Activated T-cell treated with anti-CD3 and anti-CD28 coated beads, Interleukin-2, amount 50 U/mL, for 24 hours (primary cell): ENCODE measurements at regions not wholly inside any gene's neighbourhood (a gene's known extent, or its start where the extent isn't known, plus 50 kb on each side); places are given as distances from the start of the nearest gene placed in this dataset.

Experiments used
- DNase-seq: peaks from one replicate; pipeline ENCODE4 v3.0.0-alpha.2; 2020
- H3K27ac Mint-ChIP-seq: 2 replicates; pipeline ENCODE4 v1.8.0; 2020; ENCODE audit warnings: mild to moderate bottlenecking, mixed read lengths
- H3K27me3 Mint-ChIP-seq: 2 replicates; pipeline ENCODE4 v1.8.0; 2020; ENCODE audit warnings: mixed read lengths
- H3K36me3 Mint-ChIP-seq: 2 replicates; pipeline ENCODE4 v1.8.0; 2020; ENCODE audit warnings: low read depth, mixed read lengths
- H3K4me1 Mint-ChIP-seq: 2 replicates; pipeline ENCODE4 v1.8.0; 2020; ENCODE audit warnings: low read depth, mixed read lengths
- H3K4me3 Mint-ChIP-seq: 2 replicates; pipeline ENCODE4 v1.8.0; 2020; ENCODE audit warnings: mild to moderate bottlenecking, moderate library complexity, mixed read lengths
- H3K9me3 Mint-ChIP-seq: 2 replicates; pipeline ENCODE4 v1.8.0; 2020; ENCODE audit warnings: mixed read lengths

GRCh38 chr18:78709261-78709809 is 270.3 kb upstream of the SALL3 start:
- no peak overlapping the region for H3K4me3 Mint-ChIP-seq
- no peak for DNase-seq
- H3K27me3 Mint-ChIP-seq, result peaks cover 7% of the 10 kb centered on the region
- H3K9me3 Mint-ChIP-seq, result peaks cover 12% of the 10 kb centered on the region
- no peaks in the 10 kb centered on the region for H3K36me3 Mint-ChIP-seq
- H3K4me1 Mint-ChIP-seq, result no peaks in the 10 kb centered on the region
- H3K27ac Mint-ChIP-seq, result no peak overlapping the region

GRCh38 chr18:78711316-78711715 is 268.3 kb upstream of the SALL3 start:
- DNase-seq, result no peak
- Mint-ChIP-seq H3K9me3 (peaks cover 12% of the 10 kb centered on the region), H3K4me3 (no peak overlapping the region)

DNA sequence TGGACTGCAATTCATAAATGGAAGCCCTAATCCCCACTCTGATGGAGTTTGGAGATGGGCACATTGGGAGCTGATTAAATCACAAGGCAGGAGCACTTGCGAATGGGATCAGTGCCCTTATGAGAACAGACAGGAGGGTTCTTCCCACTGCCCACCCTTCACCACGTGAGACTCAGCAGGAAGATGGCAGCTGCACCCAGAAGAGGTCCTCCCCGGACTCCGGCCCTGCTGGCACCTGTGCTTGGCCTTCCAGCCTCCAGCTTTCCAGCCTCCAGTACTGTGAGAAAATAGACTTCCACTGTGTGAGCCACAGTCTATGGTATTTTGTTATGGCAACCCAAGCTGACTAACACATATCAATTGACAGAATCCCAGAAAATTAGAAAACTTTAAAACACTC is 267.6 kb upstream of the SALL3 start:
- DNase-seq, result no peak
- Mint-ChIP-seq H3K9me3 (peaks cover 12% of the 10 kb centered on the region), H3K4me3 (no peak overlapping the region), H3K27ac (no peak overlapping the region), H3K36me3 (no peaks in the 10 kb centered on the region), H3K27me3 (peaks cover 9% of the 10 kb centered on the region), H3K4me1 (no peaks in the 10 kb centered on the region)

More at GRCh38 chr18:78711316-78711715, 268.3 kb upstream of the SALL3 start:
- Mint-ChIP-seq H3K27ac (no peak overlapping the region), H3K27me3 (peaks cover 9% of the 10 kb centered on the region), H3K36me3 (no peaks in the 10 kb centered on the region), H3K4me1 (no peaks in the 10 kb centered on the region)

GRCh38 chr18:78713069-78713468 is 266.5 kb upstream of the SALL3 start:
- Mint-ChIP-seq H3K4me1 (no peaks in the 10 kb centered on the region), H3K27ac (no peak overlapping the region), H3K4me3 (no peak overlapping the region), H3K9me3 (peaks cover 7% of the 10 kb centered on the region), H3K36me3 (no peaks in the 10 kb centered on the region), H3K27me3 (peaks cover 9% of the 10 kb centered on the region)
- DNase-seq, result no peak

- no peak for DNase-seq
- H3K4me1 Mint-ChIP-seq, result no peaks in the 10 kb centered on the region
- H3K4me3 Mint-ChIP-seq, result no peak overlapping the region
- peaks cover under 1% of the 10 kb centered on the region for H3K9me3 Mint-ChIP-seq
- H3K36me3 Mint-ChIP-seq, result no peaks in the 10 kb centered on the region
- peaks cover 9% of the 10 kb centered on the region for H3K27me3 Mint-ChIP-seq
- no peak overlapping the region for H3K27ac Mint-ChIP-seq
These were observed 265.9 kb upstream of the SALL3 start for GRCh38 chr18:78713726-78714125.

GRCh38 chr18:78716022-78716421 is 263.6 kb upstream of the SALL3 start:
- Mint-ChIP-seq H3K36me3 (no peaks in the 10 kb centered on the region), H3K9me3 (no peaks in the 10 kb centered on the region), H3K4me1 (no peaks in the 10 kb centered on the region), H3K27ac (no peak overlapping the region), H3K27me3 (peaks cover 16% of the 10 kb centered on the region), H3K4me3 (no peak overlapping the region)
- no peak for DNase-seq

DNA sequence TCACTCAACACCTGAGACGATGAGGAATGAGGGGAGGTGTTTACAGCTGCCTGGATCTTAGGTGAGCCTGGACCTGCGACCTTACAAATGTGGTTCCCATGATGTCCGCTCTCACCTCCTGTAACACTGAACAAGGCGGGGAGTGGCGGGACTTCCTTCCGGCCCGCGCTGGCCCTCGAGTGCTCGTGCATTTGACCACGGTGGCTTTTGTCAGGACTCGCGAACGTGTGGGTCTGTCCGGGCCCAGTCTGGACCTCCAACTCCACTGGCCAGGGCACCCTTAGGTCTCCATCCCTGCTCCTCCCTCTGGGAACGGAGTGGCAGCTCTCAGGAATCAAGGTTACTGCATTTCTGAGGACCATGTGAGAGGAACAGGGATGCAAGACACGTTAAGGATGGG is 263.0 kb upstream of the SALL3 start:
- DNase-seq, result no peak
- Mint-ChIP-seq H3K36me3 (no peaks in the 10 kb centered on the region), H3K4me3 (no peak overlapping the region), H3K9me3 (no peaks in the 10 kb centered on the region), H3K27me3 (peaks cover 16% of the 10 kb centered on the region), H3K4me1 (no peaks in the 10 kb centered on the region), H3K27ac (no peak overlapping the region)

DNA sequence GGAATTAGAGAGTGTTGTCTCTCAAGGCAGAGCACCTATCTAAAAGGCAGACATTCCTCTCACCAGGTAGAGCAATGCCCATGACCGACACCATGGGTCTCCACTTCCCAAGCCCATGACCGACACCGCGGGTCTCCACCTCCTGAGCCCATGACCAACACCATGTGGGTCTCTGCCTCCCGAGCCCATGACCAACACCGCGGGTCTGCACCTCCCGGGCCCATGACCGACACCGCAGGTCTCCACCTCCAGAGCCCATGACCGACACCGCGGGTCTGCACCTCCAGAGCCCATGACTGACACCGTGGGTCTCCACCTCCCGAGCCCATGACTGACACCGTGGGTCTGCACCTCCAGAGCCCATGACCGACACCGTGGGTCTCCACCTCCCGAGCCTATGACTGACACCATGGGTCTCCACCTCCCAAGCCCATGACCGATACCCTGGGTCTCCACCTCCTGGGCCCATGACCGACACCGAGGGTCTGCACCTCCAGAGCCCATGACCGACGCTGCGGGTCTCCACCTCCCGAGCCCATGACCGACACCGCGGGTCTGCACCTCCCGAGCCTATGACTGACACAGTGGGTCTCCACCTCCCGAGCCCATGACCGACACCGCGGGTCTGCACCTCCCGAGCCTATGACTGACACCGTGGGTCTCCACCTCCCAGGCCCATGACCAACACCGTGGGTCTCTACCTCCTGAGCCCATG is 262.4 kb upstream of the SALL3 start:
- Mint-ChIP-seq H3K27ac (no peak overlapping the region), H3K27me3 (peaks cover 15% of the 10 kb centered on the region), H3K4me1 (no peaks in the 10 kb centered on the region), H3K9me3 (no peaks in the 10 kb centered on the region), H3K4me3 (no peak overlapping the region), H3K36me3 (no peaks in the 10 kb centered on the region)
- DNase-seq, result no peak

DNA sequence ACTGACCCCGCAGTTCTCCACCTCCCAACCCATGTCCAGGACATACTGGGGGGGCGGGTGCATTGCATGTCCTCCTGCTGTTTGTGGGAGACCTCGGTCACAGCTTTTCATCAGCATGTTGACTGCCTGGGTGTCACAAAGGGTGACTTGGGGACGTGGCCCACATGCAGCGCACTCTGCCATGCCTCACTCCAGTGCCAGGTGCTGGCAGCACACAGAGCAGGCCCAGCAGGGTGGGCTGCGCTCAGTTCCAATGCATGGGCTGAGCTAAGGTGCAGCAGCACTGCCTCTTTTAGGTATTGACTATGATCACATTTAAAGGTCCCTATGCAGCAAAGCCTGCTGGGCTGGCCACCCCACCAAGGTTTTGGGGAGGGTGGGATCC is 261.9 kb upstream of the SALL3 start:
- no peak for DNase-seq
- H3K4me1 Mint-ChIP-seq, result no peaks in the 10 kb centered on the region
- no peaks in the 10 kb centered on the region for H3K36me3 Mint-ChIP-seq
- no peak overlapping the region for H3K27ac Mint-ChIP-seq
- peaks cover 16% of the 10 kb centered on the region for H3K27me3 Mint-ChIP-seq
- no peak overlapping the region for H3K4me3 Mint-ChIP-seq
- H3K9me3 Mint-ChIP-seq, result no peaks in the 10 kb centered on the region

GRCh38 chr18:78719821-78720220 is 259.8 kb upstream of the SALL3 start:
- peaks cover 31% of the 10 kb centered on the region for H3K27me3 Mint-ChIP-seq

DNA sequence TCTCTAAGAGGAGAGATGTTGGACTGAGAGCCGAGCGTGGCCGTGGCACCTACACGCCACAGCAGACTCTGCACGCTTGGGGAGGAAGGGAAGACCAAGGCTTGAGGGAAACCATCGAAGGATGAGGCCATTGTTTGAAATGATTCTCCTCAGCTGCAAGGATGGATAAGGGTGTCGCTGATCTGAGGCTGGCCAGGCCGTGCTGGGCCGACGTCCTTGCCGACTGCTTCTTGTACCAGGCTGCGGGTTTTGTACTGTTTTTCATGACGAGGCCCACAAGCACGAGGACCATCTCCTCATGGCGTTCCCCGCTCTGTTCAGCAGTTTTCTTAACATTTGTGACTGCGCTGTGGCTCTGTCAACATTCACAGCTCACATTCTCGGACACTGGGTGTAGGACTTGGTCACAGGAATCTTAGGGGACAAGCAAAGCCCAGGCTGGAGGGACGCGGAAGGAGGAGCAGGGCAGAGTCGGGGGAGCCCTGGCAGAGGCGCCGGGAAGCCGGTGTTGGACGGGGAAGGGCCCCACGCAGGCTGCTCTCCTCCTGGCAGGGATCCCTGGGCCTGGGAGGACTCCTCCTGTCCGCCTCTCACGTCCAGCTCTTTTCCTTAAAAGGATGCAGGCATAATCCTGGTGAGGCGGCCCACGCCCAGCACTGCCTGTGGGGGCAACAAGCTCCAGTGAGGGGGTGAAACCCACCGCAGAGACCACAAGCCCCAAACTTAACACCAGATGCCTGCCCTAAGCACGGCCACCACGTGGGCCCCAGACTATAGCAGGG is 259.0 kb upstream of the SALL3 start:
- DNase-seq, result no peak
- no peaks in the 10 kb centered on the region for H3K36me3 Mint-ChIP-seq
- no peak overlapping the region for H3K27ac Mint-ChIP-seq
- H3K9me3 Mint-ChIP-seq, result no peaks in the 10 kb centered on the region
- no peak overlapping the region for H3K4me3 Mint-ChIP-seq
- H3K27me3 Mint-ChIP-seq, result peaks cover 36% of the 10 kb centered on the region
- H3K4me1 Mint-ChIP-seq, result peaks cover 3% of the 10 kb centered on the region

More at GRCh38 chr18:78719821-78720220, 259.8 kb upstream of the SALL3 start:
- Mint-ChIP-seq H3K27ac (no peak overlapping the region), H3K4me3 (no peak overlapping the region), H3K36me3 (no peaks in the 10 kb centered on the region), H3K4me1 (no peaks in the 10 kb centered on the region), H3K9me3 (no peaks in the 10 kb centered on the region)
- no peak for DNase-seq

DNA sequence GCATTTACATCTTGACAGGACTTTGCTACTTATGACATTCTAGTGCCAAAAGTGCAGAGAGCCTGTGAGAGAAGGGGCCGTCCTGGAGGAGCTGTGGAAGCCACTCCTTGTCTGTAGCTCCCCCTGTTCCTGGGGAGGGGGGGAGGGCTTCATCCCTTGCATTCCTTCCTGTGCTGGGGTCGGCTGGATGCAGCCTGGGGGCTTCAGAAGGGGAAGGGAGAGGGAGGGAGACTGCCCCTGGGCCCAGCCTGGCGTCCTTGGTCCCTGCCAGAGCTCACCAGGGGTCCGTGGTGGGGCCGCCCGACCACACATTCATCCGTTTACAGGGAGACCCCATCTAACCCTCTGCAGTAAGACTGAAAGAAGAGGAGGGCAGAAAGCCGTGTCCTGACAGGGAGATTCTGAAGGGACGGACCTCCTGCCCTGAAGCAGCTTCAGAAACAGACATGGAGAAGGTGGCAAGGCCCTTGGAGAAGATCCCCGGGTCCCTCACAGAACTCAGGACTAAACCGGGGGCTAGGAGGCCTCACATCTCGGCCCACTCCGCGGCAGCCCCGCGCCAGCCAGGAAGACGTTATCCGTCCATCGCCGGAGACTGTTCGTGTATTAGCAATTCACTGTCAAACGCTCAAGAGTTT is 258.3 kb upstream of the SALL3 start:
- Mint-ChIP-seq H3K27me3 (peaks cover 36% of the 10 kb centered on the region), H3K9me3 (no peaks in the 10 kb centered on the region), H3K27ac (no peak overlapping the region), H3K4me1 (peaks cover 3% of the 10 kb centered on the region), H3K4me3 (no peak overlapping the region), H3K36me3 (no peaks in the 10 kb centered on the region)
- DNase-seq, result no peak

- Mint-ChIP-seq H3K4me1 (peaks cover 3% of the 10 kb centered on the region), H3K4me3 (no peak overlapping the region), H3K27me3 (peaks cover 36% of the 10 kb centered on the region), H3K27ac (no peak overlapping the region), H3K36me3 (no peaks in the 10 kb centered on the region), H3K9me3 (no peaks in the 10 kb centered on the region)
- DNase-seq, result no peak
These were observed 257.6 kb upstream of the SALL3 start for GRCh38 chr18:78721981-78722380.

DNA sequence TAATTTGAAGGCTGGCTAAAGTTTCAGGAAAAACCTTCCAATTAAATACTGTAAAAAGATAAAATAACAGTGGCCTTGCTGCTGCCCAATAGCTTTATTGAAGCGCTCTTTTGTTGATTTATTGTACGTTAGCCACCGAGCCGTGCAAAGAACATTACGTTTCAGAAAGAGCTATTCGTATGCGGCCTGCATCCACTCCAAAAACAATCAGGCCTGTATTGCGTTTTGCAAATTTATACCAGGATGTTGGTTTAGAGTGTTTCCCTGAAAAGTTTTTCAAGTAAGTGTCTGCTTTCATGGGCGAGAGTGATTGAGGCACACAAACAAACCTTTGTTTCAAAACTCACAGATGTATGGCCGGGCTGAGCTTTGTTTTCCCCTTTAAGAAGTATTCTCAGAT is 257.2 kb upstream of the SALL3 start:
- peaks cover 3% of the 10 kb centered on the region for H3K4me1 Mint-ChIP-seq

More for the DNA sequence above, 257.2 kb upstream of the SALL3 start:
- H3K27me3 Mint-ChIP-seq, result peaks cover 36% of the 10 kb centered on the region
- no peaks in the 10 kb centered on the region for H3K9me3 Mint-ChIP-seq
- DNase-seq, result no peak
- no peak overlapping the region for H3K4me3 Mint-ChIP-seq
- H3K36me3 Mint-ChIP-seq, result no peaks in the 10 kb centered on the region
- no peak overlapping the region for H3K27ac Mint-ChIP-seq
